Renal cortex interstitium (tissue), 11 donors: ENCODE measurements at regions not wholly inside any gene's neighbourhood (a gene's known extent, or its start where the extent isn't known, plus 50 kb on each side); places are given as distances from the start of the nearest gene placed in this dataset.

Experiments
- DNase-seq, 11 donors: peaks; one replicate each; pipeline ENCODE4 v3.0.0-alpha.2; 2013; ENCODE audit warnings: low read depth in 9 of 11, low spot score in 4 of 11; ENCODE audit errors: extremely low read depth in 1 of 11

GRCh38 chr7:12777257-12777656 is 89.8 kb downstream of the ARL4A start:
- DNase-seq = no peak

GRCh38 chr7:12779947-12780346 is 92.5 kb downstream of the ARL4A start:
- no peak for DNase-seq

- no peak for DNase-seq
These were observed 96.1 kb downstream of the ARL4A start for GRCh38 chr7:12783421-12784095.

- no peak for DNase-seq
These were observed 98.0 kb downstream of the ARL4A start for GRCh38 chr7:12785473-12785872.

- DNase-seq = no peak
These were observed 99.1 kb downstream of the ARL4A start for GRCh38 chr7:12786494-12786893.

- DNase-seq = no peak
These were observed 100.7 kb downstream of the ARL4A start for GRCh38 chr7:12788171-12788570.

GRCh38 chr7:12788591-12788990 is 101.2 kb downstream of the ARL4A start:
- DNase-seq = no peak

GRCh38 chr7:12794722-12795302 is 107.4 kb downstream of the ARL4A start:
- no peak for DNase-seq

GRCh38 chr7:12796397-12797127 is 109.1 kb downstream of the ARL4A start:
- no peak for DNase-seq

GRCh38 chr7:12800486-12800885 is 113.1 kb downstream of the ARL4A start:
- DNase-seq = no peak

- DNase-seq = peak in 1 of 11 donors; percentile 14
These were observed 113.7 kb downstream of the ARL4A start for GRCh38 chr7:12801107-12801506.

GRCh38 chr7:12802070-12802469 is 114.6 kb downstream of the ARL4A start:
- no peak for DNase-seq

GRCh38 chr7:12803542-12803941 is 116.1 kb downstream of the ARL4A start:
- DNase-seq = no peak

- no peak for DNase-seq
These were observed 118.1 kb downstream of the ARL4A start for GRCh38 chr7:12805518-12805928.

GRCh38 chr7:12805957-12806356 is 118.5 kb downstream of the ARL4A start:
- DNase-seq = no peak

GRCh38 chr7:12809476-12809875 is 122.0 kb downstream of the ARL4A start:
- DNase-seq = no peak

- no peak for DNase-seq
These were observed 124.7 kb downstream of the ARL4A start for GRCh38 chr7:12812111-12812510.

GRCh38 chr7:12814107-12814506 is 126.7 kb downstream of the ARL4A start:
- DNase-seq = no peak

- DNase-seq = no peak
These were observed 127.4 kb downstream of the ARL4A start for GRCh38 chr7:12814828-12815227.

GRCh38 chr7:12815426-12815825 is 128.0 kb downstream of the ARL4A start:
- no peak for DNase-seq
